ENCODE measurements at regions not wholly inside any gene's neighbourhood (a gene's known extent, or its start where the extent isn't known, plus 50 kb on each side); places are given as distances from the start of the nearest gene placed in this dataset.

- Histone ChIP-seq H3K27me3 (ENCODE audit: control insufficient read depth, insufficient read depth, low read length) (no peaks in the 10 kb centered on the region), H3K4me1 (ENCODE audit: control insufficient read depth in 2 of 3, insufficient read depth in 2 of 3, low read depth in 1 of 3, low read length in 3 of 3) (no peaks in the 10 kb centered on the region), H3K9me3 (ENCODE audit: control insufficient read depth in 2 of 3, insufficient read depth in 1 of 3, low read length in 3 of 3) (no peaks in the 10 kb centered on the region), H3K4me3 (ENCODE audit: low read length in 3 of 3) (no peak overlapping the region), H3K36me3 (ENCODE audit: control insufficient read depth in 2 of 3, insufficient read depth in 3 of 3, low read length in 3 of 3) (no peaks in the 10 kb centered on the region), H3K27ac (ENCODE audit: low read depth in 2 of 2, low read length in 2 of 2) (no peak overlapping the region), H3K9ac (ENCODE audit: low read length in 3 of 3) (no peak overlapping the region)
- intact Hi-C loops (cut with DNase I), result no loop called here
- DNase-seq (no peak), FAIRE-seq (no peak)
- TF ChIP-seq CTCF (IDR thresholded peaks at IDR 0.05; ENCODE audit: borderline replicate concordance, extremely low read depth, insufficient read depth), result no peak
These were observed 175.0 kb upstream of the MCTP2 start for GRCh38 chr15:94056314-94056713.

DNA sequence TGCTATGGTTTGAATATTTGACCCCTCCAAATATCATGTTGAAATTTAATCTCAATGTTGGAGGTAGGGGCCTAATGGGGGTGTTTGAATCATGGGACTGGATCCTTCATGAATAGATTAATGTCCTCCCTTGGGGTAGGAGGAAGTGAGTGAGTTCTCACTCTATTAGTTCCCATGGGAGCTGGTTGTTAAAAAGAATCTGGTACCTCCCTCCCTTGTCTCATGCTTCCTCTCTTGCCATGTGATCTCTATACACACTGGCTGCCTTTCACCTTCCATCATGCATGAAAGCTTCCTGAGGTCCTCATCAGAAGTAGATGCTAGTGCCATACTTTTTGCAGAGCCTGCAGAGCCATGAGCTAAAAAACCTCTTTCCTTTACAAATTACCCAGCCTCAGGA lies 177.7 kb upstream of the MCTP2 start:
- H3K4me3 ChIP-seq (ENCODE audit: low read length in 3 of 3), result no peak overlapping the region
- no peaks in the 10 kb centered on the region for H3K27me3 ChIP-seq (ENCODE audit: control insufficient read depth, insufficient read depth, low read length)
- H3K4me1 ChIP-seq (ENCODE audit: control insufficient read depth in 2 of 3, insufficient read depth in 2 of 3, low read depth in 1 of 3, low read length in 3 of 3), result no peaks in the 10 kb centered on the region
- H3K9ac ChIP-seq (ENCODE audit: low read length in 3 of 3), result no peak overlapping the region
- intact Hi-C loops (cut with DNase I), result no loop called here
- DNase-seq (no peak), FAIRE-seq (no peak)
- no peaks in the 10 kb centered on the region for H3K36me3 ChIP-seq (ENCODE audit: control insufficient read depth in 2 of 3, insufficient read depth in 3 of 3, low read length in 3 of 3)
- no peak for TF ChIP-seq CTCF (IDR thresholded peaks at IDR 0.05; ENCODE audit: borderline replicate concordance, extremely low read depth, insufficient read depth)
- H3K9me3 ChIP-seq (ENCODE audit: control insufficient read depth in 2 of 3, insufficient read depth in 1 of 3, low read length in 3 of 3), result no peaks in the 10 kb centered on the region
- no peak overlapping the region for H3K27ac ChIP-seq (ENCODE audit: low read depth in 2 of 2, low read length in 2 of 2)

DNA sequence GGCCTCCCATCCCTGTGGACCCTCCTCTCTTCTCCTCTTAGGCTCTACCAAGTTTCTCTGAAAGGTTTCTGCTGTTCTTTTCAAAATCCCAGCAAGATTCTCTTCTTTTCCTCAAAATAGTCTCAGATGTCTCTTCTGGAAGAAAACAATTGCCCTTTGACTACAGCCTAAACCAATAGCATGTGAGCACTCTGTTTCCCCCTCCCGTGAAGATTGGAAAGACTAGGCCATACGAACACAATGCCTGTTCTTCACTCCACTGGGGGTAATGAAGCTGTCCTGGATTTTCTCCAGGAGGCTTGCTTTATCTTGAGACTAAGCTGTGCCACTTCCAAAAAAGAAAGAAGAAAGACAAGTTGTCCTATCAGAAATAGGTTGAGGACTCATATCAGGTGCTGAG lies 178.7 kb upstream of the MCTP2 start:
- Histone ChIP-seq H3K36me3 (ENCODE audit: control insufficient read depth in 2 of 3, insufficient read depth in 3 of 3, low read length in 3 of 3) (no peaks in the 10 kb centered on the region), H3K9me3 (ENCODE audit: control insufficient read depth in 2 of 3, insufficient read depth in 1 of 3, low read length in 3 of 3) (no peaks in the 10 kb centered on the region), H3K4me3 (ENCODE audit: low read length in 3 of 3) (no peak overlapping the region), H3K4me1 (ENCODE audit: control insufficient read depth in 2 of 3, insufficient read depth in 2 of 3, low read depth in 1 of 3, low read length in 3 of 3) (no peaks in the 10 kb centered on the region), H3K9ac (ENCODE audit: low read length in 3 of 3) (no peak overlapping the region), H3K27ac (ENCODE audit: low read depth in 2 of 2, low read length in 2 of 2) (no peak overlapping the region), H3K27me3 (ENCODE audit: control insufficient read depth, insufficient read depth, low read length) (no peaks in the 10 kb centered on the region)
- TF ChIP-seq CTCF (IDR thresholded peaks at IDR 0.05; ENCODE audit: borderline replicate concordance, extremely low read depth, insufficient read depth), result no peak
- FAIRE-seq (no peak), DNase-seq (no peak)
- intact Hi-C loops (cut with DNase I), result no loop called here

DNA sequence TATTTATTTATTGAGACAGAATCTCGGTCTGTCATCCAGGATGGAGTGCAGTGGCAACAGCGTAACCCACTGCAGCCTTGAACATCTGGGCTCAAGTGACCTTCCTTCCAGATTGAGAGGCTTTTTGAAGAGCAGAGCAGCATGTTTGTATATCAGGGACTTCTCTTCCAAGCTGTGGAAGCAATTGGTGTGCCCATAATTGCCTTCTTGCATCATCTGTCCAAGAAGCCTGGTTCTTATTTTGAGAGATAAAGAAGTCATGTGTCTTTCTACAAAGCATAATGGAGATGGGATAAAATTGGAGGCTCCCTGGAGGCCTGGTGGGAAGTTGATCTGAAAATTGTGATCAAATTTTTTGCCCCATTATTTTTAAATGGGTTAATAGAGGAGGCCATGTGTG lies 183.8 kb upstream of the MCTP2 start:
- Histone ChIP-seq H3K36me3 (ENCODE audit: control insufficient read depth in 2 of 3, insufficient read depth in 3 of 3, low read length in 3 of 3) (no peaks in the 10 kb centered on the region), H3K4me3 (ENCODE audit: low read length in 3 of 3) (no peak overlapping the region), H3K27ac (ENCODE audit: low read depth in 2 of 2, low read length in 2 of 2) (no peak overlapping the region), H3K9ac (ENCODE audit: low read length in 3 of 3) (no peak overlapping the region), H3K4me1 (ENCODE audit: control insufficient read depth in 2 of 3, insufficient read depth in 2 of 3, low read depth in 1 of 3, low read length in 3 of 3) (no peaks in the 10 kb centered on the region), H3K9me3 (ENCODE audit: control insufficient read depth in 2 of 3, insufficient read depth in 1 of 3, low read length in 3 of 3) (no peaks in the 10 kb centered on the region), H3K27me3 (ENCODE audit: control insufficient read depth, insufficient read depth, low read length) (no peaks in the 10 kb centered on the region)
- TF ChIP-seq CTCF (IDR thresholded peaks at IDR 0.05; ENCODE audit: borderline replicate concordance, extremely low read depth, insufficient read depth), result no peak
- DNase-seq (no peak), FAIRE-seq (no peak)
- intact Hi-C loops (cut with DNase I), result no loop called here

All from kidney (tissue), 13 donors.